Germinal center (tissue), 1 donor: ENCODE measurements at regions not wholly inside any gene's neighbourhood (a gene's known extent, or its start where the extent isn't known, plus 50 kb on each side); places are given as distances from the start of the nearest gene placed in this dataset.

Experiments used
- DNase-seq: peaks from one replicate; pipeline ENCODE4 v3.0.0; 2012; ENCODE audit warnings: mixed read lengths, low spot score

GRCh38 chr1:37240897-37241296 is 206.6 kb upstream of the GRIK3 start:
- no peak for DNase-seq

GRCh38 chr1:37242501-37242900 is 208.2 kb upstream of the GRIK3 start:
- no peak for DNase-seq

GRCh38 chr1:37243368-37244082 is 209.2 kb upstream of the GRIK3 start:
- DNase-seq: no peak

- DNase-seq: no peak
Measured at GRCh38 chr1:37244083-37244480, 209.8 kb upstream of the GRIK3 start.

- no peak for DNase-seq
Measured at GRCh38 chr1:37244815-37245214, 210.5 kb upstream of the GRIK3 start.

- DNase-seq: no peak
Measured at GRCh38 chr1:37246631-37247030, 212.3 kb upstream of the GRIK3 start.

GRCh38 chr1:37250371-37250770 is 216.1 kb upstream of the GRIK3 start:
- no peak for DNase-seq

- DNase-seq: no peak
Measured at GRCh38 chr1:37255136-37255795, 219.1 kb upstream of the ZC3H12A start.

- DNase-seq: no peak
Measured at GRCh38 chr1:37255868-37256267, 218.5 kb upstream of the ZC3H12A start.

- no peak for DNase-seq
Measured at GRCh38 chr1:37257646-37258045, 216.7 kb upstream of the ZC3H12A start.

- DNase-seq: no peak
Measured at GRCh38 chr1:37258068-37258467, 216.3 kb upstream of the ZC3H12A start.

- no peak for DNase-seq
Measured at GRCh38 chr1:37259019-37259418, 215.4 kb upstream of the ZC3H12A start.

GRCh38 chr1:37261129-37261528 is 213.3 kb upstream of the ZC3H12A start:
- no peak for DNase-seq

- DNase-seq: no peak
Measured at GRCh38 chr1:37262439-37263170, 211.8 kb upstream of the ZC3H12A start.

GRCh38 chr1:37265156-37265555 is 209.2 kb upstream of the ZC3H12A start:
- DNase-seq: no peak

- no peak for DNase-seq
Measured at GRCh38 chr1:37265786-37266667, 208.4 kb upstream of the ZC3H12A start.

- no peak for DNase-seq
Measured at GRCh38 chr1:37267111-37267835, 207.1 kb upstream of the ZC3H12A start.

GRCh38 chr1:37270639-37271038 is 203.7 kb upstream of the ZC3H12A start:
- no peak for DNase-seq

GRCh38 chr1:37272626-37273025 is 201.8 kb upstream of the ZC3H12A start:
- DNase-seq: no peak

GRCh38 chr1:37274486-37274885 is 199.9 kb upstream of the ZC3H12A start:
- no peak for DNase-seq

GRCh38 chr1:37274938-37275631 is 199.3 kb upstream of the ZC3H12A start:
- DNase-seq: no peak
